HG03175 (cell line): ENCODE measurements at regions not wholly inside any gene's neighbourhood (a gene's known extent, or its start where the extent isn't known, plus 50 kb on each side); places are given as distances from the start of the nearest gene placed in this dataset.

Source experiments
- ATAC-seq: cut with Tn5 transposase; IDR thresholded peaks from one replicate; pipeline ENCODE4 v1.9.1; 2021; ENCODE audit warnings: mild to moderate bottlenecking, moderate library complexity; ENCODE audit not compliant: unreplicated experiment

DNA sequence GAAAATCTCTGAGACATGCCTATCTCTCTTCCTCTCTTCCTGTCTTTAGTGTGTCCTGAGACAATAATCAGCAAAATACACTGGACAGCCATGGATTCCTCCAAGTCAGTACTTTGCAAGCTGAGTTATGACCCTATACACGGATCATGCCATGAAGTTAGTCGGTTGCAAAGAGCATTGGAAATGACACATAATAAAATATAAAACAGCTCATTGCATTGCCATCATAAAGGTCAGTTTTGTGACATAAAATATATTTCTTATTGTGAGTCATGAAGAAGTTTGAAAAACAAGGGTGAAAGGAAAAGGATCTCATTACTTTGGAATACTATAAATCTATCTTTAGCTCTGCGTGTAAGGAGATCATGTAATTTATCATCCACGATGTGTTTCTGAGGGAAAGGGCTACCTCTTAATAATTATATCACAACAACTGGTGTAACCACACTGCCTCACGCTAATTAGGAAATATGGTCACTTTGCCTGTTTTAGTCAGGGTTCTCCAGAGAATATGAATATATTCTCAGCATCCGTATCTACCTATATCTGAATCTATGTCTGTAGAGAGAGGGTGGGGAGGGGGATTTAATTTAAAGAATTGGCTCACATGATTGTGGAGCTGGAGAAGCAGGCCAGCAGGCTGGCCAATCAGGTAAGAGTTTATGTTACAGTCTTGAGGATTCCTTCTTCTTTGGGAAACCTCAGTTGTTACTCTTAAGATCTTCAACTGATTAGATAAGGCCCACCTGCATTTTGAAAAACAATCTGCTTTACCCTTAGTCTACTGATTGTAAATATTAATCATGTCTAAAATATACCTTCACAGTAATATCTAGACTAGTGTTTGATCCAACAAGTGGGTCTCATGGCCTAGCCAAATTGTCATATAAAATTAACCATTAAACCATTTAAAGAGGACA, 198.8 kb downstream of the FAT3 start:
- ATAC-seq: no peak

DNA sequence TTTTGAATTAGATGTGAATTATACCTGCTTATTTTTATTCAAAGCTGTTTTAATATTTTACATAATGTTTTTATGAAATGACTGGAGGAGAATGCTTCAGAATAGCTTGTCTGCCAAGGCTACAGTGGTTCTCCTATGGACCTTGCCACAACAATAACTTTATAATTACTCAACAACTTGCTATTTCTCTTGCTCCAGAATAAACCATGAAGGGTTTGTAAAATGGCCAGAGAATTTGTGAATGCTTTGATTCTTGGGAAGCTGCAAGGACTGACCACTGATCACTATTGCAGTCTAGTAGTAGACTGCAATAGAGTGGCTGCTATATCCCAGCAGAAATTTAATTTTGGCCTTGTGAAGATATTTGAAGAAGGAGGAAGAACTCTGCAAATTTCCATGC, 199.7 kb downstream of the FAT3 start:
- ATAC-seq: no peak

GRCh38 chr11:92425127-92425526, 200.5 kb downstream of the FAT3 start:
- ATAC-seq: no peak

- no peak for ATAC-seq
Measured at GRCh38 chr11:92432515-92432914, 207.9 kb downstream of the FAT3 start.

DNA sequence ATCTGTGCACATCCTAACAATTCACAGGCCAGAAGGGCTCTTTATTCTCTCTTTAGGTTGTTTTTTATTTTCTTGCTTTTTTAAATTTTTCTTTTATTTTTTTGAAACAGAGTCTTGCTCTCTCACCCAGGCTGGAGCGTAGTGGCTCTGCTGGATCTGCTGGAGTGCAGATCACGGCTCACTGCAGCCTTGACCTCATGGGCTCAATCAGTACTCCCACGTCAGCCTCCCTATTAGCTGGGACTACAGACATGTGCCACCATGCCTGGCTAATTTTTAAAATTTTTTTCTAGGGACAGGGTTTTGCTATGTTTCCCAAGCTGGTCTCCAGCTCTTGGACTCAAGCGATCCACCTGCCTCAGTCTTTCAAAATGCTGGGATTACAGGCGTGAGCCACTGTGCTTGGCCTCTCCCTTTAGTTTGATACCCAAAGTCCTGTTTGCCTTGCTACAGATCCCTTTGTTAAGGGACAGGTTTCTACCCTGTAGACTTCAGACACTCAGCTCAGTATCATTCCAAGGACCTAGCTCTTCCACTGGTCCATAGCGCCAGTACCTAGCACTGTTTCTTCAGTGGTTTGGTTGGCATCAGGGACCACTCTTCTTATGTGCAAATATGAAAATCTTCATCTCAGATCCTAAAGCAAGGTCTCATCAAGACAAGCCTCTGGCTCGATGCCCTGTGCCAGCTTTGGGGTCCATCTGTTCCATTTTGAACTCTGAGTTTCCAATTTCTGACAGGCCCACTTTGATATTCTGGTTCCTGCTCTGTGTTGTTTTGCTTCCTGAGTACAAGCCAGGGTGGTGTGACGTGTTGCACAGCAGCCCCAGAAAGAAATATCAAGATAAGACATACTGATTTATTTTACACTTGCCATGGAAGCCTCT, 211.7 kb downstream of the FAT3 start:
- ATAC-seq: no peak

DNA sequence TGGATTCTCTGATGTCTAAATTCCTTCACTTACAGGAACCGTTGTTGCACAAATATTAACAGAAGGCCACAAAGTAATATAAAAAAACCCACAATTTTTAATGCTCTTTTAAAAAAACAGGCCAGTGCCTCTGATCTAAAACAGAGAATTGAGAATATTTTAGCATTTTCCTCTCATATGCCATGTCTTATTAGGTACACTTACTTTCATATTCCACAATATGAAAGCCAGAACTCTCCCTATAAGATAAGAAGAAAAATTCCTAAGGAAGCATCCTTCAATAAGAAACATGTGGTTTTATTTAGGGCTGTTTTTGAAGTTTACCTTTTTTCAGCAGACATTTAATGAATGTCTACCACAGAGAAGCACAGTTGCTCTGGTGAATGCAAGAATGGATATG, 214.5 kb downstream of the FAT3 start:
- ATAC-seq: no peak

- ATAC-seq: no peak
Measured at GRCh38 chr11:92440701-92441442, 216.3 kb downstream of the FAT3 start.

- ATAC-seq: no peak
Measured at GRCh38 chr11:92441443-92441726, 216.8 kb downstream of the FAT3 start.

- ATAC-seq: no peak
Measured at GRCh38 chr11:92443199-92443598, 218.6 kb downstream of the FAT3 start.

DNA sequence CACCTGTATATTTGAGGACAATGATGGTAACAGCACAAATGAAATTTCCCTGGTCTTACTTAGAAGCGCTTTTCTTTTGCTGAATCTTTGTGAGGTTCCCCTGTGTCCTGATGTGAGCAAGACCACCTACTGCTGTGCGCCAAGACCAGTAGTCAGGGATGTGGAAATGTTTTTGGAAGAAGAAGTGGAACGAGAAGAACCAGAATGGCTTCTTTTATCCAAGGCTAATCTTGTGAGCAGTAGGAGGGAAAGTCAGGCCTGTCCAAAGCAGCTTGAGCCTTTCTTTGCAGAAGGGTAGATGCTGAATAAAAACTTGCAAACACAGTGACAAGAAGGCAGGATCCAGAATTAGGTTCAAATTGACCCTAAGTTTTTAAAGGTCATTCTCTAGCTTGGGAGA, 223.0 kb downstream of the FAT3 start:
- ATAC-seq: no peak

DNA sequence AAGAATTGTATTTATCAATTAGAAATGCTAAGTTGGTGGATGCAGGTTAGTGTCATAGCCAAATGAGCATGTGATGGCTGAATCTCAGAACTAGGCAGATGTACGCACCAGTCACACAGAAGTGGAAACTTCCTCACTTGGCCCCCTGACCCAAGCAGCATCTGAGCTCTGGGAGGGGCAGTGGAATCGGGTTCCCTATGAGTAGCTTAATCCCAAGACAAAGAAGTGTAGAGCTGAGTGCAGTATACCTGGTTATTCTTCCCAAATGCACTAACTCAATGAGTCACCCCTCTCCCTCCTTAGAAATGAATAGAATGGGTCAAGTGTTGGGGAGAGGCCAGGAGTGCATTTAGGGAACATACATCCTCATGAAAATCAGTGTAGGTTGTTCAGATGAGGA, 224.6 kb downstream of the FAT3 start:
- no peak for ATAC-seq

- no peak for ATAC-seq
Measured at GRCh38 chr11:92449780-92450179, 225.2 kb downstream of the FAT3 start.

DNA sequence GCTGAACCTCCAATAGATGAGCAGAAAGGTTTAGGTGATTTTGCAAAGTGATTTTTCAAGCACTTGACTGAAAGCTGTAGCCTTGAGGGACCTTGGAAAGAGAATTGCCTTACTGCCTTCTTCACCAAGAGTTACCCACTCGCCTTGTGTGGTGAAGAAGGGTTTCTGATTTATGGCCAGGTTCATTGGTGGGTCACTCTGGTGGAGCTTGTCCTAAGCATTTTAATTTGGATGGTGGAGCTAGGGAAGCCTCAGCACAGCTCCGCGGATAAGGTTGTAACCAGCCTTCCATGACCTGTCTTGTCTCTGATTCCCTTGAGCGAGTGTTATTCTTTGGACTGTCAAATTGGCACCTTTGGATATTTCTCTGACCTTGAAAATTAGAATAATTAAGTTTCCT, 226.4 kb downstream of the FAT3 start:
- no peak for ATAC-seq

- no peak for ATAC-seq
Measured at GRCh38 chr11:92453055-92453454, 228.4 kb downstream of the FAT3 start.

GRCh38 chr11:92455210-92455790, 230.7 kb downstream of the FAT3 start:
- ATAC-seq: no peak

- ATAC-seq: no peak
Measured at GRCh38 chr11:92457250-92457649, 232.6 kb downstream of the FAT3 start.

DNA sequence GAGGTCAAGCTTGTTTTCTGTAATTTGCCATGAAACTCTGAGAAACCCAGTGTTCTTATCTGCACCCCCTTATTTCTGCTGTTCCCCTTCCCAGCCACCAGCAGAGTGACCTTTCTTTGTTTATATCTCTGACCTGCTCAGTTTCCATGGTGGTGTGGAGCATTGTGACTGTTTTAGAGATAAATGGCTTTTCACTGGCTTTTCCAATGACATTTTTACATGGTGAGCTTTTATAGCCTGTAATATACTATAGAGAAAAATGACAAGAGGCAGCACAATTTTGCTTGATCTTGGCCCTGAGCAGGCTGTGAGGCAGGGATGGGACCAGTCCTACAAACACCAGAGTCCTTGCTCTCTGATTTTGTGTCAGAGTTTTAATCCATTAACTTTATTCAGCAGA, 233.9 kb downstream of the FAT3 start:
- ATAC-seq: no peak

DNA sequence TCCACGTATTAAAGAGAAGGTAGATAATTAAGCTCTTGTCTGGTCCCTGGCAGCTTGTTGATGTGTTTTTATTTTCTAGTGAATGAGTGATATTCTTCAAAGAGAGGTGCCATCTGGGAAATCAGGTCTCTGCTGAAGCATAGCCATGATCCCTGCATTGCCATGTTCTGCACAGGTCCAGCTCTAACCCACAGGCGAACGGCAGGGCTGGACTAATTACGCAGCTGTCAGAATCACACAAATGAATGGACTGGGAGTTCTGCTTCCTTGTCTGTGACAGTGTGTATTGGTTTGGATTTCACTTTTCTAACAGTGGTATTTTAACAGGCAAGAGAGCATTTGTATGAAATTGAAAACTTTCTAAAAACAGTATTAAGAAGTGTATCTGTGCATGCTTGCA, 235.6 kb downstream of the FAT3 start:
- no peak for ATAC-seq

- ATAC-seq: no peak
Measured at GRCh38 chr11:92461447-92461846, 236.8 kb downstream of the FAT3 start.

DNA sequence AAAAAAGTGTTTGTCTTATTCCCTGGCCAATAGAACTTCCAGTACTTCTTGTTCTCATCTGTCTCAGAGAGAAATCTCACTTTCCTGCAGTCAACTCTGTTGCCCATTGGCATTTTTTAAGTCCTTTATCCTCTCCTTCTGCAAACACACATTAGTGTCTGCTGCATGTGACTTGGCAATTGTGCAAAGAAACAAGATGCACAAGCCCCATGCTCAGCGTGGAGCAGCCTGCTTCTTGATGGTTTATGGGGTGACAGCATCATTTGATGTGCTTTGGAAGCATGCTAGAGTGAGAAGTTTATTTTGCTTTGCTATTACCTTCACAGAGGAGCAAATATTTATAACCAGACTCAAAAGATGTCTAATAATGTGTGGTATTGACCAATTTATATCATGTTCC, 238.2 kb downstream of the FAT3 start:
- no peak for ATAC-seq

DNA sequence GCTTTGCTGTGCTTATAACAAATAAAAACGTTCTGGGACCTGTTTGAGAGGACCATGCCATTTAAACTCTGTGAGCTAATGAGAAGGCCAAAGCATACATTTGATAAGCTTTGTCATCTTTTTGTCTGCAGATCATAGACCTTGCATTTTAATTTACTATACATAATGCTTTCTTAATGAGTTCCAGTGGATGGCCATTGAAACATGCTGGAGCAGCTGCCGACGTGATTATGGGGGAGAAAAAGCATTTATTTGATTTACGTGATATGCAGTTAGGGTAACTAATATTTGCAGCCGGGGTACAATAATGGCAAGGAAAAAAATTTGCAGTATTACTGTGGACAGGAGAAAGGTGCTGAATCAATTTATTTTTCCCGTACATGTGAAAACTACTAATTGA, 240.2 kb downstream of the FAT3 start:
- no peak for ATAC-seq
